Epithelial cell of esophagus (primary cell): ENCODE measurements at regions not wholly inside any gene's neighbourhood (a gene's known extent, or its start where the extent isn't known, plus 50 kb on each side); places are given as distances from the start of the nearest gene placed in this dataset.
"Not testable (repeated sequence)": the region's sequence is repeated elsewhere in the genome, so short reads cannot be mapped to it uniquely, and the experiment has no call there.

Experiments
- DNase-seq: peaks from one replicate; pipeline ENCODE4 v3.0.0; 2010; ENCODE audit warnings: low read depth
- H3K4me3 ChIP-seq: 2 replicates; pipeline ENCODE4 v1.5.1; 2011; ENCODE audit warnings: mild to moderate bottlenecking, low read length, control low read depth
- TF ChIP-seq, protein P1 (sequence below): IDR thresholded peaks from 2 replicates; pipeline ENCODE4 v1.5.1; 2011; ENCODE audit warnings: low read depth, mild to moderate bottlenecking, low read length, control low read depth, inconsistent platforms; ENCODE audit not compliant: insufficient read depth; ENCODE audit errors: missing control alignments

GRCh38 chr11:45411228-45411946, 125.2 kb upstream of the SYT13 start:
- DNase-seq = no peak
- TF ChIP-seq, protein P1, sequence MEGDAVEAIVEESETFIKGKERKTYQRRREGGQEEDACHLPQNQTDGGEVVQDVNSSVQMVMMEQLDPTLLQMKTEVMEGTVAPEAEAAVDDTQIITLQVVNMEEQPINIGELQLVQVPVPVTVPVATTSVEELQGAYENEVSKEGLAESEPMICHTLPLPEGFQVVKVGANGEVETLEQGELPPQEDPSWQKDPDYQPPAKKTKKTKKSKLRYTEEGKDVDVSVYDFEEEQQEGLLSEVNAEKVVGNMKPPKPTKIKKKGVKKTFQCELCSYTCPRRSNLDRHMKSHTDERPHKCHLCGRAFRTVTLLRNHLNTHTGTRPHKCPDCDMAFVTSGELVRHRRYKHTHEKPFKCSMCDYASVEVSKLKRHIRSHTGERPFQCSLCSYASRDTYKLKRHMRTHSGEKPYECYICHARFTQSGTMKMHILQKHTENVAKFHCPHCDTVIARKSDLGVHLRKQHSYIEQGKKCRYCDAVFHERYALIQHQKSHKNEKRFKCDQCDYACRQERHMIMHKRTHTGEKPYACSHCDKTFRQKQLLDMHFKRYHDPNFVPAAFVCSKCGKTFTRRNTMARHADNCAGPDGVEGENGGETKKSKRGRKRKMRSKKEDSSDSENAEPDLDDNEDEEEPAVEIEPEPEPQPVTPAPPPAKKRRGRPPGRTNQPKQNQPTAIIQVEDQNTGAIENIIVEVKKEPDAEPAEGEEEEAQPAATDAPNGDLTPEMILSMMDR = no peak
- H3K4me3 ChIP-seq = no peak overlapping the region

- no peak for DNase-seq
- TF ChIP-seq, protein P1 = no peak
- H3K4me3 ChIP-seq = no peak overlapping the region
Measured at GRCh38 chr11:45410391-45411227, 124.5 kb upstream of the SYT13 start.

GRCh38 chr11:45409587-45409986, 123.4 kb upstream of the SYT13 start:
- H3K4me3 ChIP-seq = no peak overlapping the region
- TF ChIP-seq, protein P1 = no peak
- no peak for DNase-seq

DNA sequence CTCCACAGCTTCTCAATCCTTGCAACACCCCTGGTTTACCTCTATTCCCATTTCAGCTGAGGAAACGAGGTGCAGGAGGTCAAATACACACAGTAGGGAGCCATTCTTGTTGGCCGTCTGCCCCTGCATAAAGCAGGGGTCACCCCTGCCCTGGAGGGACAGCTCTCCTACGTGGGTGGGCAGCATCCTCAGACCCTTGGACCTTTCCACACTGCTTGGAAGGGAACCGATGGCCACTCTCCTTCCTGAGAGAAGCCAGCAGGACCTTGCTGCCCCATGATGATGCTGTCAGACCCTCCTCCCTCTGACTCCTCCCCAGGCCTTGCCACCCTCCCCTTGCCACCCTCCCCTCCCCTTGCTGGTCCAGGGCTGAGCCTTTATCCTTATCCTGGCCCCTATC, 121.1 kb upstream of the SYT13 start:
- no peak for DNase-seq
- TF ChIP-seq, protein P1 = no peak
- no peak overlapping the region for H3K4me3 ChIP-seq

- TF ChIP-seq, protein P1 = no peak
- DNase-seq = no peak
- no peak overlapping the region for H3K4me3 ChIP-seq
Measured at GRCh38 chr11:45405916-45406670, 120.0 kb upstream of the SYT13 start.

DNA sequence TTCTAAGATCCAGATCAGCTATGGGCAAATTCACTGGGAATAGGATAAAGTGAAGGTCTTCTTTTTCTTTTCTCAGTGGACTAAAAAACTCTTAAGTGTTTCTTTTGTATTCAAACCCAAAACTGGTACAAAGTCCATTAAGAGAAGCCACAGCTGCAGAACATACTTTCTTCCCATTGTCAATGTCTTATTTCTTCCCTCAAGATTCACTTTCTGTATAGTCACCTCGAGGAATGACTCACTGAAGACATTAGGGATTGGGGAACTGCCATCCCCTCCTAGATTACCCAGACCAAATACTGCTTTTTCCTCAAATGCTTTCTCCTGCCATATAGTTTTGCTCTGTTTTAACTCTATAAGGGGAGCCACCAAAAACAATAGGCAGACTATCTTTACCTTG, 117.4 kb upstream of the SYT13 start:
- not testable (repeated sequence) for DNase-seq, H3K4me3 ChIP-seq

GRCh38 chr11:45402049-45402630, 116.0 kb upstream of the SYT13 start:
- DNase-seq = no peak
- H3K4me3 ChIP-seq = no peak overlapping the region
- TF ChIP-seq, protein P1 = no peak
